ENCODE measurements at regions not wholly inside any gene's neighbourhood (a gene's known extent, or its start where the extent isn't known, plus 50 kb on each side); places are given as distances from the start of the nearest gene placed in this dataset.

GRCh38 chr4:187128976-187129375, 405.3 kb upstream of the FAT1 start:
- TF ChIP-seq CTCF (IDR thresholded peaks at IDR 0.05) = no peak
- no peak for TF ChIP-seq EP300 (IDR thresholded peaks at IDR 0.05; ENCODE audit: low read depth)

All from transverse colon (tissue), 3 donors.